ENCODE measurements at regions not wholly inside any gene's neighbourhood (a gene's known extent, or its start where the extent isn't known, plus 50 kb on each side); places are given as distances from the start of the nearest gene placed in this dataset.

DNA sequence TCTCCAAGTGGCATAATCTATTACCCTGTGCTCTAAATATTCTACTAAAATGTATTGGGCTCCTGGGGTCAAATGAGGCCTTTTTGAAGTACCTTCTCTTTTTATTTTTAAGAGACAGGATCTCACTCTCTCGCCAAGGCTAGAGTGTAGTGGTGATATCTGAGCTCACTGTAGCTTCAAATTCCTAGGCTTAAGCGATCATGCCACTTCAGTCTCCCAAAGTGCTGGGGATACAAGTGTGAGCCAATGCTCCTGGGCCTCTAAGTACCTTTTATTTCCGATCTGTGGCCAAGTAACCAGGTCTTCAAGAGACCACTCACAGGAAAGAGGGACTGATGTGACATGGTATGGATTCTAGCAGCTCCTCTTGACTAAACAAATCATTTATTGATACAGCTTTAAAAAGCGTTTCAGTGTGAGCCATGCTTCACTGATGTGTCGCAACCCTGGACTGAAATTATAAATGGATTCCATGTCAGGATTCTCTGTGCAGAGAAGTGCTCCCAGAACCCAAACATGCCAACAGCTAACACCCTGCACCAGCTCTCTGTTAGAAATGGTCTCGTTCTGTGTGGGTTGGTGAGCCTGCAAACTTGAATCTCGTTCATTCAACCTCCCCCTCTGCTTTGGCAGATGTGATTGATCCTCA lies 477.8 kb downstream of the HINT1 start:
- DNase-seq (ENCODE audit: low read depth): no peak
- no peak overlapping the region for H3K4me3 ChIP-seq (ENCODE audit: low read depth, low read length)
- TF ChIP-seq, protein P1, sequence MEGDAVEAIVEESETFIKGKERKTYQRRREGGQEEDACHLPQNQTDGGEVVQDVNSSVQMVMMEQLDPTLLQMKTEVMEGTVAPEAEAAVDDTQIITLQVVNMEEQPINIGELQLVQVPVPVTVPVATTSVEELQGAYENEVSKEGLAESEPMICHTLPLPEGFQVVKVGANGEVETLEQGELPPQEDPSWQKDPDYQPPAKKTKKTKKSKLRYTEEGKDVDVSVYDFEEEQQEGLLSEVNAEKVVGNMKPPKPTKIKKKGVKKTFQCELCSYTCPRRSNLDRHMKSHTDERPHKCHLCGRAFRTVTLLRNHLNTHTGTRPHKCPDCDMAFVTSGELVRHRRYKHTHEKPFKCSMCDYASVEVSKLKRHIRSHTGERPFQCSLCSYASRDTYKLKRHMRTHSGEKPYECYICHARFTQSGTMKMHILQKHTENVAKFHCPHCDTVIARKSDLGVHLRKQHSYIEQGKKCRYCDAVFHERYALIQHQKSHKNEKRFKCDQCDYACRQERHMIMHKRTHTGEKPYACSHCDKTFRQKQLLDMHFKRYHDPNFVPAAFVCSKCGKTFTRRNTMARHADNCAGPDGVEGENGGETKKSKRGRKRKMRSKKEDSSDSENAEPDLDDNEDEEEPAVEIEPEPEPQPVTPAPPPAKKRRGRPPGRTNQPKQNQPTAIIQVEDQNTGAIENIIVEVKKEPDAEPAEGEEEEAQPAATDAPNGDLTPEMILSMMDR (IDR thresholded peaks at IDR 0.05; ENCODE audit: insufficient read depth, low read depth, low read length): no peak
- ChIA-PET POLR2A (no interaction called here), CTCF (no interaction called here)
- no peaks in the 10 kb centered on the region for H3K27me3 ChIP-seq (ENCODE audit: control insufficient read depth, insufficient read depth, low read length)
- H3K36me3 ChIP-seq (ENCODE audit: control insufficient read depth, insufficient read depth, low read length): no peaks in the 10 kb centered on the region

DNA sequence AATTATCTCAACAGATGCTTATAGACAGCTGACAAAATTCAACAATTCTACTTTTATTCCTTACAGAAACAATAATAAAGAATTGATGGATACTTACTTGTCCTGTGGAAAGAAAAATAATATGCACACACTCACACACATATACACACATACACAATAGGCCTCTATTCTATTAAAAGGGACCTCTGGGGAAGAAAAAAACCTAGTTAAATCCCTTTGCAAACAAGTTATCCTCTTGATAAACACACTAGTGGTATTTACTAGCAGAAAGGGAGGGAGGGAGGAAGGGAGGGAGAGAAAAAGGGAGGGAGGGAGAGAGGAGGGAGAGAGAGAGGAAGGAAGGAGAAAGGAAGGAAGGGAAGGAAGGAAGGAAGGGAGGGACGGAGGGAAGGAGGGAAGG lies 486.4 kb downstream of the HINT1 start:
- Histone ChIP-seq H3K4me3 (ENCODE audit: low read depth, low read length) (no peak overlapping the region), H3K27me3 (ENCODE audit: control insufficient read depth, insufficient read depth, low read length) (no peaks in the 10 kb centered on the region), H3K36me3 (ENCODE audit: control insufficient read depth, insufficient read depth, low read length) (no peaks in the 10 kb centered on the region)
- POLR2A ChIA-PET: no interaction called here
- TF ChIP-seq, protein P1 (IDR thresholded peaks at IDR 0.05; ENCODE audit: insufficient read depth, low read depth, low read length): no peak
- CTCF ChIA-PET: no interaction called here
- DNase-seq (ENCODE audit: low read depth): no peak

DNA sequence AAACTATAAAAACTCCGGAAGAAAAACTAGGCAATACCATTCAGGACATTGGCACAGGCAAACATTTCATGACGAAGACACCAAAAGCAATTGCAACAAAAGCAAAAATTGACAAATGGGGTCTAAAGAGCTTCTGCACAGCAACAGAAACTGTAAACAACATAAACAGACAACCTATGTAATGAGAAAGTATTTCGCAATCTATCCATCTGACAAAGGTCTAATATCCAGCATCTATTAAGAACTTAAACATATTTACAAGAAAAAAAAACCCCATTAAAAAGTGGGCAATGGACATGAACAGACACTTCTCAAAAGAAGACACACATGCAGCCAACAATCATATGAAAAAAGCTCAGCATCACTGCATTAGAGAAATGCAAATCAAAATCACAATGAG lies 498.6 kb downstream of the HINT1 start:
- Histone ChIP-seq H3K27me3 (ENCODE audit: control insufficient read depth, insufficient read depth, low read length) (no peaks in the 10 kb centered on the region), H3K36me3 (ENCODE audit: control insufficient read depth, insufficient read depth, low read length) (no peaks in the 10 kb centered on the region), H3K4me3 (ENCODE audit: low read depth, low read length) (no peak overlapping the region)
- POLR2A ChIA-PET: no interaction called here
- CTCF ChIA-PET: no interaction called here
- DNase-seq (ENCODE audit: low read depth): no peak
- TF ChIP-seq, protein P1 (IDR thresholded peaks at IDR 0.05; ENCODE audit: insufficient read depth, low read depth, low read length): no peak

DNA sequence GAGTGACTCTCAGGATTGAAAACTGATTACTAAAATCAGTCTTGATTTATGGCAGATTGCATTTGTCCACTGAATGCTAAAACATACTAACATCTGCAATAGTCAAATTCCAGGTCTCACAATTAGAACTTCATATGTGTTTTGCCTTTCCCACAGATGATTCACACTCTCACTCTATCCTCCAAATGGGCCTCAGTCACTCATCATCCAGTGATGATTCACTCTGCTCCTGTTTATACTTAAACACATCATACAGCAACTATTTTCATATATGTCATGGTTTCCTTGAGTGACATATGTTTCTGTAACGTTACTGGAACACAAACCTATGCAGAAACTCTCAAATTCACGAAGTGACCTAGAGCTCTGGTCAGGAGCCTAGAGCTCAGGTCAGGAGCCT lies 512.9 kb downstream of the HINT1 start:
- no peak for DNase-seq (ENCODE audit: low read depth)
- TF ChIP-seq, protein P1 (IDR thresholded peaks at IDR 0.05; ENCODE audit: insufficient read depth, low read depth, low read length): no peak
- H3K4me3 ChIP-seq (ENCODE audit: low read depth, low read length): no peak overlapping the region
- CTCF ChIA-PET: no interaction called here
- H3K36me3 ChIP-seq (ENCODE audit: control insufficient read depth, insufficient read depth, low read length): no peaks in the 10 kb centered on the region
- POLR2A ChIA-PET: no interaction called here
- no peaks in the 10 kb centered on the region for H3K27me3 ChIP-seq (ENCODE audit: control insufficient read depth, insufficient read depth, low read length)

DNA sequence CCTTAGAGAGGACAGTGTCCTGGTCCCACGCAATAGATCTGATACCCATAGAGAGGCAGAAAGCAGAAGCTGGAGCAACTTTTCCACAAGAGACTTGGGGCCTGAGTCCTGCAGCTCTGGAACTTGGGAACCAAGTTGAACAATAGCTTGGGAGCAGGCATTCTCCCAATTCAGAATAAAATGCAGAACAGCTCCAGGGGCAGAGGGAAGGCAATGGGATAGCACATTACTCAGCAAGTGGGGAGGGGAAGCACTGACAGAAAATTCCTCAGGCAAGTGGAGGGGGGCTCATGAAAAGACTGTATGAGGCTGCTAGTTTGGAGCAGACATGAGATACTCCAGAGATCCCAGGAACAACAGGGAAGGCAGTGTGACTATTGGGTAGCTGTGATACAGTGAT lies 513.6 kb downstream of the HINT1 start:
- Histone ChIP-seq H3K27me3 (ENCODE audit: control insufficient read depth, insufficient read depth, low read length) (no peaks in the 10 kb centered on the region), H3K36me3 (ENCODE audit: control insufficient read depth, insufficient read depth, low read length) (no peaks in the 10 kb centered on the region), H3K4me3 (ENCODE audit: low read depth, low read length) (no peak overlapping the region)
- ChIA-PET POLR2A (no interaction called here), CTCF (interaction anchor here (1.2 kb wide), 1 partner anchor 19 kb away, joined by 4 read pairs; no protein-coding TSS in a partner anchor)
- DNase-seq (ENCODE audit: low read depth): no peak
- TF ChIP-seq, protein P1 (IDR thresholded peaks at IDR 0.05; ENCODE audit: insufficient read depth, low read depth, low read length): no peak
